ENCODE measurements at regions not wholly inside any gene's neighbourhood (a gene's known extent, or its start where the extent isn't known, plus 50 kb on each side); places are given as distances from the start of the nearest gene placed in this dataset.

GRCh38 chr13:22061371-22061805 is 390.5 kb downstream of the FGF9 start:
- TF ChIP-seq, protein P1, sequence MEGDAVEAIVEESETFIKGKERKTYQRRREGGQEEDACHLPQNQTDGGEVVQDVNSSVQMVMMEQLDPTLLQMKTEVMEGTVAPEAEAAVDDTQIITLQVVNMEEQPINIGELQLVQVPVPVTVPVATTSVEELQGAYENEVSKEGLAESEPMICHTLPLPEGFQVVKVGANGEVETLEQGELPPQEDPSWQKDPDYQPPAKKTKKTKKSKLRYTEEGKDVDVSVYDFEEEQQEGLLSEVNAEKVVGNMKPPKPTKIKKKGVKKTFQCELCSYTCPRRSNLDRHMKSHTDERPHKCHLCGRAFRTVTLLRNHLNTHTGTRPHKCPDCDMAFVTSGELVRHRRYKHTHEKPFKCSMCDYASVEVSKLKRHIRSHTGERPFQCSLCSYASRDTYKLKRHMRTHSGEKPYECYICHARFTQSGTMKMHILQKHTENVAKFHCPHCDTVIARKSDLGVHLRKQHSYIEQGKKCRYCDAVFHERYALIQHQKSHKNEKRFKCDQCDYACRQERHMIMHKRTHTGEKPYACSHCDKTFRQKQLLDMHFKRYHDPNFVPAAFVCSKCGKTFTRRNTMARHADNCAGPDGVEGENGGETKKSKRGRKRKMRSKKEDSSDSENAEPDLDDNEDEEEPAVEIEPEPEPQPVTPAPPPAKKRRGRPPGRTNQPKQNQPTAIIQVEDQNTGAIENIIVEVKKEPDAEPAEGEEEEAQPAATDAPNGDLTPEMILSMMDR (IDR thresholded peaks at IDR 0.05; ENCODE audit: low read length, missing control alignments): no peak
- H3K4me3 ChIP-seq (replicated peaks; ENCODE audit: low read depth, low read length): no peak overlapping the region
- no peak for DNase-seq (ENCODE audit: low read depth)

DNA sequence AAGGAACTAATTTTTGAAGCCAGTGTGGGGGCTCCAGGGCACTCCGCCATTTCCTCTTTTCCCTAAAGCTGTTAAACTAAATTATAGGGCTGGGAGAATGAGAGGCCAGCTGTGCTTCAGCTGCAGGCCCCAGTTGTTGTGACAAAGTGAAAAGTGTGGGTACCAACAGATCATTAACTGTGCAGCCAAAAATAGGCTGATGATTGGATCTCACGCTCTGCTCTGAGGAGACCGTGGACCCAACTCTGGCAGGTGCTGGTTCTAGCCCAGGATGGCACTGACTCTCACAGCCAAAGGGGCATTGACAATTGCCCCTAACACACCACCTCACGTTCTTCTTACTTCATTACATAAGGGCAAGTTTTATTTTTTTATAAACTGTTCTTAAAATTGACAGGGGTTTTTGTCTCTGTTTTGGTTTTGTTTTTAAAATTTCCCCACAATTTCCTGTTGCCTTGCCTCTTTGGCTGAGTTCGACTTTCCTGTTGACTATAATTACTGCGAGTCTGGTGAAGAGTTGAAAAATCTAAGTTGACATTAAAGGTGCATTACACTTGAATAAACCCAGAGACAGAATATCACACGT is 391.0 kb downstream of the FGF9 start:
- H3K4me3 ChIP-seq (replicated peaks; ENCODE audit: low read depth, low read length): no peak overlapping the region
- TF ChIP-seq, protein P1 (IDR thresholded peaks at IDR 0.05; ENCODE audit: low read length, missing control alignments): no peak
- DNase-seq (ENCODE audit: low read depth): no peak

DNA sequence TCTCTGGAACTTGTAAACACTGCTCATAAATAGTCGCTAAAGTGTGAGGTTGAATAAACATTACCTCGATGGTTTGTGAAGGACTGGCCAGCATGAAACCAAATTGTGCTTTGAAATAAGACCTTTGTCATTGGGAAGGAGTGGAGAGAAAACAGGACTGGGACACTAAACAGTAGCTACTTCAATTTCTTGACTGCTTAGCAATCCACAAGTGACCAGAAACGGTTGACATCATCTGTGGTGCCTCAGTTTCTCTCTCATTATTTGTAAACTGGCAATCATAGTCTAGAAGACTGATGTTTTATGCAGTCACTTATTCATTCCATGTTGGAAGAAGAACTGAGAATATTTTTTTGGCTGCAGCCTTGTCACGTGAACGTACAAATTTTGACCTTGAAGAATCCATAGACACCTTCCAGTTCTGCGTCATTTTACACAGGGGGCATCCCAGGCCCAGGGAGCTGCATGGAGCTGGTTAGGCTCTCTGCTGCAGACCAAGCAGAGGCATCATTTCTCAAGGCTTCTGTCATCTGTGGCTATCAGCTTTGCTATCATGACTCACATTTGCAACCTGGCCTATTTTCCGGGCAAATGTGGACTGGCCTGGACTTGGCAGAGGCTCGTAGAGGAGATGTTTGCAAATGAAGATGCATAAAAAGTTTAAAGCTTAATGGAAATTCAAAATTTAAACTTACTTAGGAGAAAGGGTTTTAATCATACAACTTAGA is 391.8 kb downstream of the FGF9 start:
- no peak overlapping the region for H3K4me3 ChIP-seq (replicated peaks; ENCODE audit: low read depth, low read length)
- no peak for DNase-seq (ENCODE audit: low read depth)
- TF ChIP-seq, protein P1 (IDR thresholded peaks at IDR 0.05; ENCODE audit: low read length, missing control alignments): no peak

- TF ChIP-seq, protein P1 (IDR thresholded peaks at IDR 0.05; ENCODE audit: low read length, missing control alignments): no peak
- DNase-seq (ENCODE audit: low read depth): no peak
- H3K4me3 ChIP-seq (replicated peaks; ENCODE audit: low read depth, low read length): no peak overlapping the region
Measured at GRCh38 chr13:22063416-22064124, 392.7 kb downstream of the FGF9 start.

- TF ChIP-seq, protein P1 (IDR thresholded peaks at IDR 0.05; ENCODE audit: low read length, missing control alignments): no peak
- no peak overlapping the region for H3K4me3 ChIP-seq (replicated peaks; ENCODE audit: low read depth, low read length)
- no peak for DNase-seq (ENCODE audit: low read depth)
Measured at GRCh38 chr13:22064854-22065620, 394.2 kb downstream of the FGF9 start.

DNA sequence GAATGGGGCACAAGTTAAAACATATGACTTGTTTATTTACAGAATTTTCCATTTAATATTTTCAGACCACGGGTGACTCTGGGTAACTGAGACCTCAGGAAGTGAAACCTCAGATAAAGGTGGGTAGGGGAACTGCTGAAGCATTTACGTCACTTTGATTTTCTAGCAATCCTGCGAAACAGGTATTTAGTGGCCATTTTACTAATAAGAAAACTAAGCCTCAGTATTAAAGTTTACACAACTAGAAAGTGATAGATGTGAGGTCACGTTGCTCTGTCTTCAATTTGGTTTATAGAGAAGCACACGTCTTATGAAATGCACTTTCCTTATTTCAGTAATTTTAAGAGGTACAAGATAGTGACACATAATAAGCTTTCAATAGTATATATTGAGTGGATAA is 402.8 kb downstream of the FGF9 start:
- TF ChIP-seq, protein P1 (IDR thresholded peaks at IDR 0.05; ENCODE audit: low read length, missing control alignments): no peak
- no peak for DNase-seq (ENCODE audit: low read depth)
- no peak overlapping the region for H3K4me3 ChIP-seq (replicated peaks; ENCODE audit: low read depth, low read length)
